ENCODE measurements at regions not wholly inside any gene's neighbourhood (a gene's known extent, or its start where the extent isn't known, plus 50 kb on each side); places are given as distances from the start of the nearest gene placed in this dataset.

- Mint-ChIP-seq H3K36me3 (no peaks in the 10 kb centered on the region), H3K9me3 (no peaks in the 10 kb centered on the region), H3K4me3 (no peak overlapping the region), H3K27me3 (ENCODE audit: low read depth) (no peaks in the 10 kb centered on the region), H3K27ac (no peak overlapping the region), H3K4me1 (peaks cover 6% of the 10 kb centered on the region)
- ATAC-seq (peak; percentile 88), DNase-seq (ENCODE audit: low spot score) (peak; percentile 33)
- TF ChIP-seq ZNF121 (CRISPR knock-in tag; IDR thresholded peaks at IDR 0.05) (no peak), FOXP1 (CRISPR knock-in tag; IDR thresholded peaks at IDR 0.05; ENCODE audit: borderline replicate concordance) (no peak), NFYB (CRISPR knock-in tag; conservative IDR thresholded peaks at IDR 0.05; ENCODE audit: low read depth) (no peak), USF2 (CRISPR knock-in tag; IDR thresholded peaks at IDR 0.05) (no peak)
- CTCF ChIA-PET: no interaction called here
- POLR2A ChIA-PET: no interaction called here
Measured at GRCh38 chr13:86567119-86567518, 767.9 kb upstream of the SLITRK6 start.

GRCh38 chr13:86569119-86569518 is 769.9 kb upstream of the SLITRK6 start:
- CTCF ChIA-PET: no interaction called here
- POLR2A ChIA-PET: no interaction called here
- Mint-ChIP-seq H3K4me3 (no peak overlapping the region), H3K4me1 (peaks cover 5% of the 10 kb centered on the region), H3K36me3 (no peaks in the 10 kb centered on the region), H3K27me3 (ENCODE audit: low read depth) (no peaks in the 10 kb centered on the region), H3K27ac (no peak overlapping the region), H3K9me3 (no peaks in the 10 kb centered on the region)
- ATAC-seq (no peak), DNase-seq (ENCODE audit: low spot score) (no peak)
- TF ChIP-seq E2F5 (CRISPR knock-in tag; IDR thresholded peaks at IDR 0.05) (no peak), NR2C2 (CRISPR knock-in tag; IDR thresholded peaks at IDR 0.05) (no peak), HMGA2 (CRISPR knock-in tag; IDR thresholded peaks at IDR 0.05) (no peak), IRF2 (CRISPR knock-in tag; IDR thresholded peaks at IDR 0.05; ENCODE audit: borderline replicate concordance, low read depth) (no peak), ZNF532 (CRISPR knock-in tag; IDR thresholded peaks at IDR 0.05; ENCODE audit: borderline replicate concordance) (no peak), PRRX2 (CRISPR knock-in tag; IDR thresholded peaks at IDR 0.05) (no peak), ZBTB21 (CRISPR knock-in tag; IDR thresholded peaks at IDR 0.05; ENCODE audit: borderline replicate concordance) (no peak), ZNF396 (CRISPR knock-in tag; IDR thresholded peaks at IDR 0.05; ENCODE audit: borderline replicate concordance) (no peak), ERG (CRISPR knock-in tag; IDR thresholded peaks at IDR 0.05) (no peak), EMX1 (CRISPR knock-in tag; IDR thresholded peaks at IDR 0.05) (no peak), IRF1 (CRISPR knock-in tag; IDR thresholded peaks at IDR 0.05) (no peak), AFF4 (CRISPR knock-in tag; IDR thresholded peaks at IDR 0.05; ENCODE audit: borderline replicate concordance) (no peak)

All from WTC11 (cell line).